SW 1271 (cell line): ENCODE measurements at regions not wholly inside any gene's neighbourhood (a gene's known extent, or its start where the extent isn't known, plus 50 kb on each side); places are given as distances from the start of the nearest gene placed in this dataset.

Source experiments
- DNase-seq, 2 experiments: peaks; one replicate each; lab custom pipeline; 2025; lab: John Stamatoyannopoulos, UW

DNA sequence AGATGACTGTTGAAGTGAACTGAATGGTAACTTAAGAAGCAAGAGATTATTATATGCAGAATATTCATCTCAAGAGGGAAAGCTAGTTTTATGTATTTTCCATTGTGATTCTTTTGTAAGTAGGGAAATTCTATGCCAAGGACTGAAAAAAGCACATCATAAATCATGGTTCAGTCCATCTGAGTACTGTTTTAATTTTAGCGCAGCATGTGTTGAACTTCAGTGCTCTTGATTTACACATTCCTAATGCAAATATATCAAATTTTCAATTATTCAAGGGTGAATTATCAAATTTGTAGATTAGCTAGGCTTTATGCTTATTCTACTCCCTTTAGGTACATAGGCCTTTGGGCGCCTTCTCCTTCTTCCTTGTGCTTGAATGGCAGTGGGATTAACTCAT, 50.3 kb upstream of the TCF12 start:
- DNase-seq = no peak

DNA sequence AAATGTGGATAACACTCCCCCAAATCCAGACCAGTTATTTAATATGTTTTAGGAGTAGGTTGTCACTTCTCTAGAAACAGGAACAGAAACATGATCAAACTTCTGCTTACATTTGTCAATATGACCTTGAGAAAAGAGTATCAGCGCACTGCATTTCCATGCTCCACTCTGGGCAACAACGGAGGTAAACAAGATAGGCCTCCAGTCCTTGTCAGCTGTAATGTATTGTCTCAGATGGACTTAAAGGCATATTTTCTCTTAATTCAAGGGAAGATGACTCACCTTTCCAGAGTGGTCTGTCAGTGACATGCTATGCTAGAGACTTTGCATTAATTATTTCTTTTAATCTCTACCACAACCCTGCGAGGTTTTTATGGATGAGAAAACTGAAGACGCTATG, 51.6 kb upstream of the TCF12 start:
- DNase-seq = no peak

DNA sequence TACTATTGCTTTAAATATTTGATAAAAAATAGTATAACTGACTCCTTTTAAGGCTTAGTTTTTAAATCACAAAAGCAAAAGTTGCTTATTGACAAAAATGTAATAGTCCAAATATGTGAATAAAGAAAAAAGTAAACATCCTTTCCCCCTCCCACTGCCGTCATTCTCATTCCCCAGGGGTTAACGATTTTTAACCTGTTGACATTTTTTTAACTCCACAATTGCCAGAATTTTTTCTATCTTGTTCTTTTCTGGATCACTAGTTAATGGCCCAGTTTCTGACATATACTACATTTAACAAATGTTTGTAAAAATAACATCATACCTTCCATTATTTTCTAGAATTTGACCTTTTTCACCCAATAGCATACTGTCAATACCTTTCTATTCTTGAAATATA, 60.6 kb upstream of the TCF12 start:
- DNase-seq = no peak

DNA sequence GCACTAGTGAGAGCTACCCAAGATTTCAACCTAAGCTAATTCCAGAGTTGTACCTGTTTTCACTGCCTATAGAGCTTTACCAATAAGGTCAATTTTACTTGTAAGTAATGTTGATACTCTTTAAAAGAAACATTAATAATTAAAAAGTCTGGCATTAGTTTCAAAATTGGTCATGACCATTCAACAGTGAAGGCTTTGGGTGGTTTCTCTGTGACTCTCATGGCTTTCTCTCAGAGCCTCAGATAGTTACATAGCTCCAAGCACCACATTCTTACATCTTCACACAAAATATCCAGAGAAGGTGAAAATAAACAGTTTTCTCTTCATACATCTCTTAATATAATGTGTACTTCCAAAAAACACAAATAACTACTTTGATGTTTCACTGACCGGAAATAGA, 61.5 kb upstream of the TCF12 start:
- DNase-seq = no peak

DNA sequence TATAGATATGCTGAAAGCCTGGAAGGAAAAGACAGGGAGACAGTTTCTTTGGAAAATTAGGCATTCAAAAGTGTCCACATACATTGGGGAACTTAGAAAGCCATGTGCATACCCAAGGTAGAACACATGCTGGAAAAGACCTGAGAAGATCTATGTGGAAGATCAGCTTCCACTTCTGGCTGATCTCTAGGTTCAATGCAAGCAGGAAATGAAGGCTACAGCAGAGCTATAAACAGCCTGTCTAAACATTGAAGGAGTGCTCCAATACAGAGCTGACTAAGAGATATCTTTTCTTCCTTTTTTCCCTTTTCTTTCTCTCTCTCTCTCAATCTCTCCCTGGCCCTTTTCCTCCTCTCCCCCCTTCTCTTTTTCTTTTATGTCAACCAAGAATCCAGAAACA, 73.6 kb upstream of the TCF12 start:
- no peak for DNase-seq

DNA sequence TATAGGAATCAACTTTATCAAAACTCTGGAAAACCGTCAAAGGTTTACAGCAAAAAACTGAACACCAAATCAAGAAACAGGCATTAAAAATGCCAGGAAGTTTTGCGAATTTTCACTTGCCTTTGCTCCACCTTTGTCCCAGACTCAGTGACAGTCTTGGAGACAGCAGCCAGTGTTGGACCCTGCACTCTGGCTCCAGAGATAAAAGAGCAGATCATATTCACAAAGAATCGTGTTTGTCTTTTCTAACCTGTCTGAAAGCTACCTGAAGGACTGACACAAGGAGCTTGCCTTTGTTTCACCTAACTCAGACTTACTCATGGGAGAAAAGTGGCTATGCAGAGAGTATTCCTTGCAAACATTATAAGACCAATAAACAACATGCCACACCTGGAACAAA, 74.0 kb upstream of the TCF12 start:
- DNase-seq = no peak

DNA sequence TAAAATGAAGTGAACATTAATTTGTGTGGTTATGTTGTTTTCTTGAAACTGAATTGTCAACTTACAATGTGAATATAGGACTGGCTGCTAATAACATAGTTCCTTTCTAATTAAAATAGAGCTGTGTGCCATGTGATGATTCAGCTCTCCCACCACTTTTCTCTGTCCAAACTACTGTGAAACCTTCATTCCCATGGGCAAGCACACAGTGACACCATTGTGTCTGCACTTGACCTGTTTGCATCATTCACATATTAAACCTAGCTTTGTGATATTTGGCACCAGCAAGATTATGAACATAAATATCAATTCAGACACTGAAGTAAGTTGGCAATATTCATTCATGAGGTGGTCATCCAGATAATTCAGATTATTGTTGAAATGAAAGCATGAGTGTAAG, 78.8 kb upstream of the TCF12 start:
- DNase-seq = no peak

DNA sequence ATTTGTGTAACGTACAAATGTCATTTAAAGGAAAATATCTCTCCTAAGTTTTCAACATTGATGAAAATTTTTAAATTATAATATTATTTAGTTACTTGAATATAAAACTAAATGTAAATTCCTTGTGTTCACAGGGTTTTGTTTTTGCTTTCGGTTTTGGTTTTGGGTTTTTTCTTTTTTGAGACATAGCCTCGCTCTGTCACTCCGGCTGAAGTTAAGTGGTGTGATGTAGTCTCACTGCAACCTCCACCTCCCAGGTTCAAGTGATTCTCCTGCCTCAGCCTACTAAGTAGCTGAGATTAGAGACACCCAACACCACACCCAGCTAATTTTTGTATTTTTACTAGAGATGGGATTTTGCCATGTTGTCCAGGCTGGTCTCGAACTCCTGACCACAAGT, 79.3 kb upstream of the TCF12 start:
- DNase-seq = no peak

DNA sequence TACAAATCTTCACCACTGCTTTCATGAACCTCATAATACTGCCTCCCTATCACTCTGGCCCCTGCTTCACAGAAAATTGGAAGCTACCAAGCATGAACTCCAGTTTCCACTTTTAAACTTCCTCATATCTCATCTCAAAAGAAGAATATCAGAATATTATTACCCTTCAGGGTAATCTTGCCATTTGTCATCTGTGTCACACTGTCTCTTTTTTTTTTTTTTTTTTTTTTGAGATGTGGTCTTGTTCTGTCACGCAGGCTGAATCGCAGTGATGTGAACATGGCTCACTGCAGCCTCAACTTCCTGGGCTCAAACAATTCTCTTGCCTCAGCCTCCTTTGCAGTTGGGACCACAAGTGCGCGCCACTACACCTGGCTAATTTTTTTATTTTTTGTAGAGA, 80.4 kb upstream of the TCF12 start:
- DNase-seq = no peak

DNA sequence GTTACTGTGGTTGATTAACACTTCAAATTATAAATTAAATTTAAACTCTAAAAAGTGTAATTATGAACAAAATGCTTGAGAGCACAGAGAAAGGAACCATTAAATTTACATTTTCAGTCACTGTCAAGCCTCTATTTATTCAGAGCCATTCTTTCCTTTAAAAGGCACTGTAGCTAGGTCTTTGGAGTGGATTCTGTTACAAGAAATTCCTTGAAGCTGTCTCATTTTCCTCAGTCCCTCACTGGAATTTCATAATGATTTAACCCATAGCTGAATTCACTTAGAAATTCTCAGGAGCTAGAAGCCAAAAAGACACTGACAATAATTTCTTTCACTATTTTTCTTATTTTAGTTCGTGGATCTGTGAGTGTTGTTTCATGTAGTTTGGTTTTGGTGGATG, 81.2 kb upstream of the TCF12 start:
- no peak for DNase-seq

DNA sequence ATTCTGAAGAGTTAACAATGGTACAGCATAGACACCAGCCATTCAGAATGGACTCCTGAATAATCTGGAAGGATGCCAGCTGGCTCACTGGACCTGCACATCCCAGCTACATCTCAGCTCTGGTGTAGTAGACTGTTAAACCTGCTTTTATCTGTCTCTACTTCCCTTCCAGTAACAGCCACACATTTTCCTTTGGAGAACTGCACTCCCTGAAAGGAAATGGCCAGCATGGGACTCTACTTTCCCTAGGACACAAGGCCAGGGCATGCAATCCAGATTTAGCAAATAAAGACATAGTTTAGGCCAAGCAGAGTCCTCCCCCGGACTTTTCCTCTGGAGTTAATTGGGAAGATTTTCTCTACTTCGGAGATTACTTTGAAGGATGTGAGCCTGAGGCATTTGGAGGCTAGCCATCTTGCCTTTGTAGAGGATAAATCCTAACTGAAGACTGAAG, 82.7 kb upstream of the TCF12 start:
- no peak for DNase-seq

DNA sequence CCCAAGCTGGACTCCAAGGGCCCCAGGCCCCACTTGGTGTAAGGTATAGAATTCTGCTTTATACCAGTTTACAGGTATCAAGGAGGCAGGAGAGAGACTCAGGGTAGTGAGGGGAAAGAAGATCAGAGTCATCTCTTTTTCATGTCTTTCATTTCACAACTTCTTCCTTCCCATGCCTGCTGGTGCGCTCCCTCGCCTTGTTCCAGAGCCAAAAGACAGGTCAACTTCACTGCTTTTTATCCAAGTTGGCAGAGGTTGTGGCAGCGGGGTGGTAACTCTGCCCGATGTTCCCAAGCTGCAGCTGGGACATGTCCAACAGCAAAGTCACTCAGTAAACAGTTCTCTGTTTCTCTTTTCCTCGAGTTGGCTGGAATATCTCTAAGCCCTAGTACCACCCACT, 86.3 kb upstream of the TCF12 start:
- DNase-seq = no peak

DNA sequence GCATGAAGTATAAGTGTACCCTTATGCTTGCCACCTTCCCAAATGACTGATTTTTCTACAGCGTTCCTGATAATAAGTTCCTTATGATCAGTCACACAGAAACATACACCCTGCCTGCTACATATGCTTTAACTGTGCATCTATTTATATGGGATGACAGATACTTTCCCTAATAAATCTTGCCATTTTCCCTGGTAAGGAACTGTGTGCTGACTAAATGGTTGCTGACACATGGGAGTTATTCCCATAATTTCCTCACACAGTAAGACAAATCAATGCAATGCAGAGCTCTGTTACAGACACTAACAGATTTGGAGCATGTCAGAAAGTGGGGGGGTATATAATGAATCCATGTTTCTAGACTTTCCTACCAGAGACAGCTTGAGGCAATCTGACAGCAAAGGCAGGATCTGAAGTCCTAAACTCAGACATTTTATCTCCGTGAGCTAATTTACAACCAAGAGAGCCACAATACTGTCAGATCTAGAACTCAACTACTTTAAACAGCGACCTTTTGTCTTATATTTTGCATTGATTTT, 86.9 kb upstream of the TCF12 start:
- no peak for DNase-seq

DNA sequence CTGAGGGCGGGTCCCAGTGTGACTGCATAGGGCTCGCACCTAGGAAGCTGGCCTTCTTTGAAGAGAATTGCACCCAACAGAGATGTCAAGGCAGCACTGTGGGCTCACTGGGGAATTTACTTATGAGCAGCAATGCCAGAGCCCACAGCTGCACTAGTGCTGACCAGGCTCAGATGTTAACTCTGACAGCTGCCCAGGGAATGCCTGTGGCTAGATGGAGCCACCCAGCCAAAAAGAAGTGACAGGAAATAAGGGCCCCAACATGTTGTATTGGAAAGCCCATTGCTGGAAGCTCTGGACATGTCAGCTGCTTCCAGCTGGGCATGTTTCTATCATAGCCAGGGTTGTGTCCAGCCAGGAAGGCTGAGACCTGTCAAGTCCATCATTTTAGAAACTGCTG, 90.9 kb upstream of the ZNF280D start:
- DNase-seq = no peak

DNA sequence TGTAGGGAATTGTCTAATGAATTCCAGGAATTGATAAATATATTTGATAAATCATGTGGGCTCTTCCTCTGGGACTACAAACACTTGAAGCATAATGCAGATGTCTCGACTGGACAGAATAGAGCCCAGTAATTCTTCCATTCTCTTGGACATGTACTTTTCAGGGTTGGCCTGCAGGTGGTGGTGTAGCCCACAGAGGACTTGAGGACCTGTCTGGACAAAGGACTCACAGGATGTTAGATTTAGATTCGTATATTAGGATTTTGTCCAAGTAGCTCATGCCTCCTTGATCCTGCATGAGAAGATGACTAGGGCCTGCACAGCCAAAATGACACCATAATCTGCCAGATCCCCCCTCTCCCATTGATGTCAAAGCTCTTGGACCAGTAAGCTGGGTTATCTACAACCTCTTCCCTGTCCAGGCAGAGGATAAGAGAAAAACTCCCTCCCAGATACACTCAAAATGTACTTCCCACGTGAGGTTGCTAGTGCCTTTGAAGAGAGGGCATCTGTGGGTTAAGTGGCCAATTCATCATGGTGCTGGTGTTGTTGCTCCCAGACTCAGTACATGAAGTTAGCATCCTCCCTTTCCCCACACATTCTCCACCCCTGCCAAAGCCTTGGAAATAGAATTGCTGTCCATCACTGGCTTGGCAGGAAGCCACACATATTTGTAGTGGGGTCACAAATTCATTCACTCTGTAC, 88.6 kb upstream of the ZNF280D start:
- peak in 1 of 2 experiments; percentile 30 for DNase-seq

DNA sequence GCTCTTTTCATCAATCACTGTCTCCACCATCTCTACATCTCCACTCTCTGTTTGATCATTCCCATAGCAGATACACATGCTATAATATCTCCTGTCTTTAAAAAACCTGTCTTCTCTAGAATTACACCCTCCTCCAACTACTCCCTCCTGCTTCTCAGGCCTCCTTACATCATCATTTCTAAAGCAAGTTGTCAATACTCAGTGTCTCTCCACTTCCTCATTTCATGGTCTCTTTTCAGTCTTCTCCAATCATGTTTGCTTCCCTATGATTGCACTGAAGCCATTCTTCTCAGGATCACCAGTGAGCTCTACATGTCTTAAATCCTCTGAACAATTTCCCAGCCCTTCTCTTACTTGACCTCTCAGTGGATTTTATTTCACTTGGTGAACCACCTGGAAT, 87.0 kb upstream of the ZNF280D start:
- DNase-seq = no peak

DNA sequence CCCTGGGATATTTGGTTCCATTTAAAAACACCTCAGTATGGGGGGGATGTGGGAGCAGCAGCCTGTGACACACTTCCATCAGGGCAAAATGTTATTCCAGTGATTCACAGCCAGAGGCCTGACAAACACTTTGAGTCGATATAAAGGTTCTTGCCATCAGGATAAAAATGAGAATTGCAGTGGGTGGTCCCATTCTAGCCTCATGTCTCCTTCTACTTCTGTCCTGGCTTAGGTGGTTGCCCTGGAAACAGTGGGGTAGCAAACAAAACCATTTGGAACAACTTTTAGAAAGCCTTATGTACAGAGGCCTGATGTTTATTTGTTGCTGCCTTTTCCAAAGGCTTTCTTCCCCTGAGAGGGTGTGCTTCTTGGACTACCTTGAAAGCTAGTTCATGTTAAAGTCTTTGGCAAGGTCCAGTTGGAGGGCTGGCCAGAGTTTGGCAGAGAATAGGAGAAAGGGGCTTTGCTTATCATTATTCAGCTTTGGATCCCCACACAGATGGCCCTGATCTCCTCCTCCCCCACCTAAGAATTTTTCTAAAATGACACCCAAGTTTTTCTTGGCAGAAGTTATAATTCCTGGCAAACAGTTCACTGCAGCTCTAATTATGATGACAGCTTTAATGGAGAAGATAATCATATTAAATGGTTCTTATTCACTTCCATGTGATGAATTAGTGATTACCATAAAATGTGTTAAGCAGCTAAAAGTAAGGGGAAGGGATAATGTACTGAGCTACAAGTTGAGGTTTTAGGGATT, 84.2 kb upstream of the ZNF280D start:
- peak in 1 of 2 experiments; percentile 9 for DNase-seq

DNA sequence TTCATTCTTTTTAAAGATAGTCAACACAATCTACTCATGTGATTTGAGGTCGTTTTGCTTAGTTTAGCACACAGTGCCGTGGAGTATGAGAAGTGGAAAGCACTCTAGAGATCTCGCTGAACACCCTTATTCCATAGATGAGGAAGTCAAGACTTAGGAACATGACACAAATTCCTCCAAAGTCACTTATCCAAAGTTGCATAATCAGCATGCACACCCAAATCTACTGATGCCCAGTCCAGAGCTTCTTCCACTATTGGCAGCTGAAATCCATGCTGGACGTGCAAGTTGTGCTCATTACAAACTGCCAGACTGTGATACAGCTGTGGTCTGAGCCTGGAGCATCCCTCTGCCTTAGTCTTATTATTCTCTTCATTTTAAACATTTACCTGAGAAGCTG, 83.5 kb upstream of the ZNF280D start:
- DNase-seq = no peak

DNA sequence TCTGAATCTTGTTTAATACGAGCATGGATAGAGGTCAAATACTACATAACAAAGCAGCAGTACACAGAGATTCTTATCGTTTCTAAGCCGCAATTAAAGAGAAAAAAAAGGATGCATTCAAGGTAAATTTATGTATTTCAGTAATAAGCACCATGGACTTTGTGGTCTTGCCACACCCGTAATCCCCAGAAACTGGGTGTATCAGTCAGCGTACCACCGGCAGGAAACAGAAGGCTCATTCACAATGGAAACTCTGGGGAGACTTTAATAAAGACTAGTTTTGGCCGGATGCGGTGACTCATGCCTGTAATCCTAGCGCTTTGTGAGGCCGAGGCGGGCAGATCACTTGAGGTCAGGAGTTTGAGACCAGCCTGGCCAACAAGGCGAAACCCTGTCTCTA, 81.9 kb upstream of the ZNF280D start:
- no peak for DNase-seq

DNA sequence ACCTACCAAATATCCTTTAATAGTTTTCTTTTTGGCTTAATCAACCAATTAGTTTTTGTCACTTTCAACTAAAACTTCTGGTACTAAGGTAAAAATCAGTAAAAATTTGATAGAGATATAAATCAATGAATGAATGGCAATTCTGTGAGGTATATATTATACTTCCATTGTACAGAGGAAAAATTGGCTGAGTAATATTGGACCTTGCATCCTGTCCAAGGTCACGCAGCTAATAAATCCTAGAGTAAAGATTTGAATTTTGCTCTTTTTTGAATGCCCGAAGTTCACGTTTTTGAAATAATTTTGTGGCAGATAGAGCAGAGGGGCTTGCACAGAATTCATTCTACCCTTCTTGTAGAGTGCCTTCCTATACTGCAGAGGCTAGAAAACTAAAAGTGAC, 81.1 kb upstream of the ZNF280D start:
- no peak for DNase-seq

DNA sequence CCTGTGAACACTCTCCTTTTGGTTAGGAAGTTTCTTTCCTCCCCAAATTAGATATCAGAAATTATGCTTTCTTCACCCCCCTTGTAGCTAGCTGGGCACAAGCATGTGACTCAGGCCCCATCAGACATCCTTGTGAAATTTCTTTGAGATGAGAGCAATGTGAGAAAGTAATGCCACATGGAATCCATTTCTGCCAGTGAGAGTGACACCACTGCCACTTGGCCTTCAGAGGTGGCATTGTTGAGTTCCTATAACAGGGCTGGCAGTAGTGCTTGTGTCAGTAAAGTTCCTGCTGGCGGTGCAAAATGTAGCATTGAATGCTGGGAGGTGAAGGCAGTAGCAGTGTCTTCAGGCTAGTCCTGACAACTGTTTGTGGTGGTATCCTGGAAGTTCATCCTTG, 80.7 kb upstream of the ZNF280D start:
- DNase-seq = no peak

DNA sequence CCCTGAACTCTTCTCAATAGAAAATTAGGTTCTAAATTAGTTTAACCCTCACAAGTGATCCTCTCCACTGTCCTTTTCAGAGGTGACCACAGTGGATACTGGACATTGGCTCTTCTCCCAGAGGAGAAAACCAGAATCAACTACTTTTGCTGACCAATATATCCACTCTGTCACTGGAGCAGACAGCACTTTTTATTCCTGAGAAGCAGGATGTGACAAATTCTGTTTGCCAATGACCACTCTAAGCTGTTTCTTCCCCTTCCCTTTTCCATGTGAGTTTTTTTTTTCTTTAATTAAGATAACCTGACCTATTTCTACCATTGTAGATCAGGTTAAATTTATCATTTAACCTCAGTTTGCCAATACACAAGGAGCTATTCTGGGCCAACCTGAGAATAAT, 79.7 kb upstream of the ZNF280D start:
- no peak for DNase-seq

DNA sequence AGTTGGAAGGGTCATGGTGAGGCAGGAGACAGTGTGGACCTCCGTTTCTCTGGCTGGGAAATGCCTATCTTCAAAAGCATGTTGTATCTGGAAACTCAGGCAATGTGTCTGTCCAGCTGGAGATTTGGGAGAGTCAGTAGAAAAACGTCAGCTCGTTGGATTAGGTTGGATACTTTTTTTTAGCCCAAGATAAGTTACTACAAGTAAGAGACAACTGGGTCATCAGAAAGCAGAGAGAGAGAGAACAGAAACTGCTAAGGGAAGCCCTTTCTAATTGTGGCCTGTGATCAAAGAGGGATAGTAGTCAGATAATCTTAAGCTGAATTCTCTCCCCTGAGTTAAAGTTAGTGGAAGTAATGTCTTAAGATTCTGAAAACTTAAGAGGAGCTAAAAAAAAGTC, 78.9 kb upstream of the ZNF280D start:
- DNase-seq = no peak

DNA sequence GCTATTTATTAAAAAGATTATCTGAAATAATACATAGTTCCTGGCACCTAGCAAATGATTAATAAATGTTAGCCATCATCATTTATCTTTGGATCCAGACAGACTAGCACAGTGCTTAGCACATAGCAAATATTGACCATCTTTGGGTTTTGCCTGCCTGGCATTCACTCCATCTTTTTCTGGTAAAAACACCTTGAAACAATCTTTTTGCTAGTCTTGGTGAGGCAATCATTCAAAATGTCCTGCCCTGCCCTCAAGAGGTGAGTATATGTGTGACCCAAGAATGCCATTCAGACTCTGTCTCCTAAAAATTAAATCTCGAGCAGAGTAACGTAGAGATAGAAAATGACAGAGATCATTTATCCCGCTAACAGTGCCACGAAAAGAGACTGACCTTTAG, 78.3 kb upstream of the ZNF280D start:
- DNase-seq = no peak
